Neural progenitor cell (in vitro differentiated cells): ENCODE measurements at regions not wholly inside any gene's neighbourhood (a gene's known extent, or its start where the extent isn't known, plus 50 kb on each side); places are given as distances from the start of the nearest gene placed in this dataset.
"Not testable (repeated sequence)": the region's sequence is repeated elsewhere in the genome, so short reads cannot be mapped to it uniquely, and the experiment has no call there.

Source experiments
- DNase-seq: peaks from one replicate; pipeline ENCODE4 v3.0.0-alpha.2; 2016; ENCODE audit warnings: low spot score
- H2AFZ ChIP-seq: fragments of 200-600 bp; sonication (generic); replicated peaks from 2 replicates; pipeline ENCODE4 v1.6.1; 2016; ENCODE audit warnings: antibody characterized with exemption
- H3F3A ChIP-seq: fragments of 200-600 bp; sonication (generic); 2 replicates; pipeline ENCODE4 v1.6.1; 2016; ENCODE audit warnings: antibody characterized with exemption, low read depth
- H3K27ac ChIP-seq: fragments of 200-600 bp; sonication (generic); 2 replicates; pipeline ENCODE4 v1.5.1; 2016; ENCODE audit warnings: mild to moderate bottlenecking
- H3K27me3 ChIP-seq: fragments of 200-600 bp; sonication (generic); 2 replicates; pipeline ENCODE4 v1.6.1; 2016; ENCODE audit warnings: mild to moderate bottlenecking, moderate library complexity
- H3K36me3 ChIP-seq: fragments of 200-600 bp; sonication (generic); 2 replicates; pipeline ENCODE4 v1.5.1; 2016
- H3K4me1 ChIP-seq: fragments of 200-600 bp; sonication (generic); 2 replicates; pipeline ENCODE4 v1.6.1; 2016; ENCODE audit warnings: mixed run types
- H3K4me2 ChIP-seq: fragments of 200-600 bp; sonication (generic); 2 replicates; pipeline ENCODE4 v1.6.1; 2016
- H3K4me3 ChIP-seq: fragments of 200-600 bp; sonication (generic); 2 replicates; pipeline ENCODE4 v1.5.1; 2016
- H3K79me2 ChIP-seq: fragments of 200-600 bp; sonication (generic); 2 replicates; pipeline ENCODE4 v1.6.1; 2016; ENCODE audit warnings: low read depth
- H3K9ac ChIP-seq: fragments of 200-600 bp; sonication (generic); 2 replicates; pipeline ENCODE4 v1.6.1; 2016
- H3K9me3 ChIP-seq: fragments of 200-600 bp; sonication (generic); 2 replicates; pipeline ENCODE4 v1.5.1; 2016; ENCODE audit warnings: low read depth
- H4K20me1 ChIP-seq: fragments of 200-600 bp; sonication (generic); 2 replicates; pipeline ENCODE4 v1.6.1; 2016; ENCODE audit warnings: low read depth
- H3K27ac Mint-ChIP-seq: 3 replicates; pipeline ENCODE4 v1.8.0; 2021; ENCODE audit warnings: mixed read lengths
- H3K27me3 Mint-ChIP-seq: 2 replicates; pipeline ENCODE4 v1.8.0; 2022; ENCODE audit warnings: low read depth, mild to moderate bottlenecking, inconsistent platforms, moderate library complexity, mixed read lengths; ENCODE audit not compliant: insufficient read depth
- H3K36me3 Mint-ChIP-seq: 3 replicates; pipeline ENCODE4 v1.8.0; 2021; ENCODE audit warnings: mixed read lengths
- H3K4me1 Mint-ChIP-seq: 3 replicates; pipeline ENCODE4 v1.8.0; 2021; ENCODE audit warnings: mixed read lengths
- H3K4me3 Mint-ChIP-seq: 3 replicates; pipeline ENCODE4 v1.8.0; 2021; ENCODE audit warnings: mild to moderate bottlenecking, moderate library complexity, mixed read lengths
- H3K9me3 Mint-ChIP-seq: 3 replicates; pipeline ENCODE4 v1.8.0; 2020; ENCODE audit warnings: mixed read lengths
- TF ChIP-seq, protein P1 (sequence below): fragments of 200-600 bp; sonication (generic); IDR thresholded peaks from 2 replicates; pipeline ENCODE4 v1.5.1; 2017; ENCODE audit warnings: antibody characterized with exemption, mild to moderate bottlenecking

DNA sequence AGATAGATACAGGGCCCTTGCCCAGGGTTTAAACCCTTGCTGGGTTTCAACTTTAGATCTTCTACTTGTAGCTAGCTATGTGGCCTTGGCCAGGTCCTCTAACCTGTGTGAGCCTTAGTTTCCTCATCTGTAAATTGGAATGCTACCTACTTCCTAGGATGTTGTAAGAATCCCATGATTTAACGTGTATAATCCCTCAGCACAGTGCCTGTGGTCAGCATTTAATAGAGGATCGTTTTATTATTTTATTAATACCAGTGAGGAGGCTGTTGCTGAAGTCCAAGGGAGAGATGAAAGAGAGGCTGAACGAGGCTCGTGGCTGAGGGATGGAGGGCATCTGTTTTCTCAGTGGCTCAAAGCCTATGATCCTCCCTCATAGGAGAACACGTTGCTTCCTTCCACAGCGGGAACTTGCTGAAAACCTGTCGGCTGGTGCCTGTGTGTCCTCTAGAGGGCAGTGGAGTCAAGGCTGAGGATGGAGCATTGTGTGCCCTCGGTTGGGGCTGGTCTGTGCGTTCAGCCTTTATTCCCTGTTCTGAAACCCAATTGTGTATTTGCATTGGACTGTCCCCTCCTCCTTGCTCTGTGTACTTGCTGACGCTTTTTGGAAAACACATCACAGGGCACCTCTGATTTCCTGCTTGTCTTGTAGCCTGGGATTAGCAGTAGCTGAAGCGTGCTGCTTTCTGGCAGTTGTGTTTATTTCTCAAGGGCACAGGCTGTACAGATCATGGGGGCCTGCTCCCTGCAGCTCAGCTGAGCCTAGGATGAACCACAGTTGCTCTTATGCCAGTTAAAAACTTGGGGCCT, 104.3 kb downstream of the PROP1 start:
- H3K4me3 Mint-ChIP-seq, H3K9me3 ChIP-seq, H3K27ac ChIP-seq, H3K4me1 Mint-ChIP-seq, H3K4me3 ChIP-seq, H4K20me1 ChIP-seq, H3K27me3 Mint-ChIP-seq, H3K9me3 Mint-ChIP-seq, H3K9ac ChIP-seq, H3K36me3 Mint-ChIP-seq, H3K27me3 ChIP-seq, H3K4me2 ChIP-seq, DNase-seq, H3K79me2 ChIP-seq, H3K36me3 ChIP-seq, H3K4me1 ChIP-seq, H3K27ac Mint-ChIP-seq, H3F3A ChIP-seq, H2AFZ ChIP-seq: not testable (repeated sequence)
- TF ChIP-seq, protein P1, sequence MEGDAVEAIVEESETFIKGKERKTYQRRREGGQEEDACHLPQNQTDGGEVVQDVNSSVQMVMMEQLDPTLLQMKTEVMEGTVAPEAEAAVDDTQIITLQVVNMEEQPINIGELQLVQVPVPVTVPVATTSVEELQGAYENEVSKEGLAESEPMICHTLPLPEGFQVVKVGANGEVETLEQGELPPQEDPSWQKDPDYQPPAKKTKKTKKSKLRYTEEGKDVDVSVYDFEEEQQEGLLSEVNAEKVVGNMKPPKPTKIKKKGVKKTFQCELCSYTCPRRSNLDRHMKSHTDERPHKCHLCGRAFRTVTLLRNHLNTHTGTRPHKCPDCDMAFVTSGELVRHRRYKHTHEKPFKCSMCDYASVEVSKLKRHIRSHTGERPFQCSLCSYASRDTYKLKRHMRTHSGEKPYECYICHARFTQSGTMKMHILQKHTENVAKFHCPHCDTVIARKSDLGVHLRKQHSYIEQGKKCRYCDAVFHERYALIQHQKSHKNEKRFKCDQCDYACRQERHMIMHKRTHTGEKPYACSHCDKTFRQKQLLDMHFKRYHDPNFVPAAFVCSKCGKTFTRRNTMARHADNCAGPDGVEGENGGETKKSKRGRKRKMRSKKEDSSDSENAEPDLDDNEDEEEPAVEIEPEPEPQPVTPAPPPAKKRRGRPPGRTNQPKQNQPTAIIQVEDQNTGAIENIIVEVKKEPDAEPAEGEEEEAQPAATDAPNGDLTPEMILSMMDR: peak; percentile 40

DNA sequence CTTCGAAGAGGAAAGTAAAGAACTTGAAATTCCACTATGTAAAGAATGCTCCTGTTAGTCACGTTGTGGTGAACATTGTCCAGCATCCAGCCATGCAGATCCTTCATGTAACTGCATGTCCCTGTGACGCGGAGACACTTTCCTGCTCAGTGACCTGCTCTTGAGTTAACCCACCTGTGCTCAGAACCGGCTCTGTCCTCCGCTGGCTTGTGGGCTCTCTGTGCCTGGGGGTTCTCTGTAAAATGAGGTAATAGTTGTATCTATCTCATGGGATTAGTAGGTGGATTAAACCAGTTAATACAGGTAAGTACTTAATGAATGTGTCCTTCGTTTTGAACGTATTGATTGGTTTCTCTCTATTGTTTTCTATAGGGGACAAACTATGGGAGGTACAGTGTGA, 100.6 kb upstream of the FAM153A start:
- not testable (repeated sequence) for DNase-seq, H3K27me3 Mint-ChIP-seq, H3K36me3 ChIP-seq, H3K36me3 Mint-ChIP-seq, H2AFZ ChIP-seq, H3K79me2 ChIP-seq, H3K9ac ChIP-seq, H3K27ac ChIP-seq, H3K9me3 ChIP-seq, H3K4me3 Mint-ChIP-seq, H3K4me2 ChIP-seq, H3K4me3 ChIP-seq, H3K4me1 ChIP-seq, H3F3A ChIP-seq, H3K27ac Mint-ChIP-seq, H3K9me3 Mint-ChIP-seq, H3K4me1 Mint-ChIP-seq, H3K27me3 ChIP-seq, H4K20me1 ChIP-seq

GRCh38 chr5:177875900-177876238, 93.2 kb upstream of the FAM153A start:
- not testable (repeated sequence) for H3K79me2 ChIP-seq, H3K4me1 ChIP-seq, H3K36me3 Mint-ChIP-seq, H3K4me1 Mint-ChIP-seq, H3K27me3 Mint-ChIP-seq, H3F3A ChIP-seq, H3K9me3 Mint-ChIP-seq, H3K27ac ChIP-seq, H3K9ac ChIP-seq, H3K27me3 ChIP-seq, H2AFZ ChIP-seq, H3K27ac Mint-ChIP-seq, H3K36me3 ChIP-seq, H3K9me3 ChIP-seq, DNase-seq, H4K20me1 ChIP-seq
- peak overlapping the region; percentile 58 for H3K4me2 ChIP-seq
- H3K4me3 Mint-ChIP-seq: peak overlapping the region; percentile 89
- H3K4me3 ChIP-seq: peak overlapping the region; percentile 43

GRCh38 chr5:177875013-177875899, 92.6 kb upstream of the FAM153A start:
- H4K20me1 ChIP-seq, H3K27ac ChIP-seq, H3K4me3 Mint-ChIP-seq, H3K9me3 ChIP-seq, H3K36me3 ChIP-seq, H3F3A ChIP-seq, H3K4me1 Mint-ChIP-seq, H3K27ac Mint-ChIP-seq, H3K27me3 ChIP-seq, H3K9ac ChIP-seq, H3K79me2 ChIP-seq, H3K36me3 Mint-ChIP-seq, H3K27me3 Mint-ChIP-seq, H2AFZ ChIP-seq, DNase-seq, H3K4me1 ChIP-seq, H3K9me3 Mint-ChIP-seq: not testable (repeated sequence)
- Histone ChIP-seq H3K4me3 (peak overlapping the region; percentile 33), H3K4me2 (peak overlapping the region; percentile 66)

DNA sequence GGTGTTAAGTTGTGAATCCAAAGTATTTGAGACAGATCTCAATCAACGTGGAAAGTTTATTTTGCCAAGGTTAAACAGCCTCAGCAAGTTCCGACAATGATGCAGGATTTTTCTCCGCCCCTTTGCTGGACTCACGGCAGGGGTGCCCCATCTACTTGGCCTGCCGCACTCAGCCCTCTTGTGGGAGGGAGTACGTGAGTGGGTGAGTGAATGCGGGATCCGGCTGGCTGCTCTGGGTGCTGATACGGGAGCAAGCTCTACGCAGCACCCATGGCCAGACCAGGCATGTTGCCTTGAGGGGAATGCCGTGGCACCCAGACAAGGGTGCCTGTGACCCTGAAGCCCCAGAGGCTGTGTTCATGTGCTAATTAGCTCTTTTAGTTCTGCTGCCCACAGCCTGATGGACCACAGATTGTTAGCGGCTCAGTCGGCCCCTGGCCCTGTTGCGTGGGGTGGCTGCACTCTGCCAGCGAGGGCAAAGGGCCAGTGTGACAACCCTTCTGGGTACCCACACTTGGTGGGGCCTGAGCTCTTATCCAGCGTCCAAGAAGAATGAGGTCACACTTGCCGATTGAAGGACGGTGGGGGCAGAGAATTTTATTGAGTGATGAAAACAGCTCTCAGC, 81.2 kb upstream of the FAM153A start:
- H3K9ac ChIP-seq, H3K79me2 ChIP-seq, H3K4me1 ChIP-seq, DNase-seq, H3K27ac ChIP-seq, H3K27ac Mint-ChIP-seq, H3K27me3 Mint-ChIP-seq, H3K36me3 Mint-ChIP-seq, H3K27me3 ChIP-seq, H3K9me3 Mint-ChIP-seq, H3K36me3 ChIP-seq, H3F3A ChIP-seq, H3K4me1 Mint-ChIP-seq, H3K4me3 Mint-ChIP-seq, H3K9me3 ChIP-seq, H2AFZ ChIP-seq, H3K4me2 ChIP-seq, H4K20me1 ChIP-seq, H3K4me3 ChIP-seq: not testable (repeated sequence)

DNA sequence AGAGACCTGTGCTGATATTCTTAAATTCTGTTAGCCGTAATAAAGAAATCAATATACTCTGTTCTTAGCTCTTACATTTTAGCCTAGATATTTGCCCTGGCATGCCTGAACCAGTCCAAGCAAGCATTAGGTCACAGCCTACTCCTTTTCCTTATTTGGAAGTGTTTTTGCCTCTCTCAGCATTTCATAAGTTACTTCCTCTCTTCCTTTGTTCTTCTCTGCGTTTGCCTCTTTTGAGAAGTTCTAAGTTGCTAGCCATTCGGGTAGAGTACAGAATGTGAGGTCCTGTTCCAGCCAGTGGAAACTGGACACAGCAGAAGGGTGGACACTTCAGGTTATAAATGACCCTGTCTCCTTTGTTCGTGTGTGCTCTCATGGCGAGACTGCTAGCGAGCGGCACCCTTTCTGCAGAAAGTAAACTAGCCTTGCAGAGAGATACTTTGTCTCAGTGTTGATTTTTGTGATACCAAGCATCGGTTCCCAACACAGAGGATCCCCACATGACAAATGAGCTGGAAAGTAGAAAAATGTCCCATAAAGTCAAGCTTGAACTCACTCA, 75.0 kb upstream of the FAM153A start:
- not testable (repeated sequence) for H3K27ac ChIP-seq, H3K36me3 ChIP-seq, H2AFZ ChIP-seq, H3K79me2 ChIP-seq, H3K9me3 Mint-ChIP-seq, H3K27me3 Mint-ChIP-seq, H3K9ac ChIP-seq, H3K9me3 ChIP-seq, H3F3A ChIP-seq, H3K4me2 ChIP-seq, H3K4me1 Mint-ChIP-seq, H4K20me1 ChIP-seq, H3K36me3 Mint-ChIP-seq, H3K4me3 Mint-ChIP-seq, H3K4me3 ChIP-seq, DNase-seq, H3K4me1 ChIP-seq, H3K27ac Mint-ChIP-seq, H3K27me3 ChIP-seq

DNA sequence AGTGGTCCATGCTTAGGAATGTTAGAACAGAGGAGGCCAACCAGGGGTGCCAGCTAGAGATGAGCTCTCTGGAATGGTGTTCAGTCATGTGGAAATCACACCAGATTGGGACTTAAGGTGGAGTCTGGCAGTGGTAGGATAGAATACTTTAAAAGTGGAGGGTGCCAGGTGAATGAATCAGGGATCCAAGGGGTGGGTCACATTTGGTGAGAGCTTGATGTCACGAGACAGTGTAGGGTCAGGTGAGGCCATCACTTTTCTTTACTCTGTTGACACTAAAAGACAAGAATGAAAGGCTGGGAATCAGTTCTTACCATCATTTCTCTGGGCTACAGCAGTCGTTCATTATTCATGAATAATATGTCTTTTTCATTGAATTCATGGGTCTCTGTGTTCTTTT, 73.8 kb upstream of the FAM153A start:
- not testable (repeated sequence) for H3K9me3 Mint-ChIP-seq, H3K4me1 Mint-ChIP-seq, H2AFZ ChIP-seq, H3K9me3 ChIP-seq, H4K20me1 ChIP-seq, H3K9ac ChIP-seq, H3K4me3 ChIP-seq, H3K27ac Mint-ChIP-seq, H3K4me3 Mint-ChIP-seq, H3K36me3 ChIP-seq, H3F3A ChIP-seq, H3K4me2 ChIP-seq, H3K27ac ChIP-seq, H3K4me1 ChIP-seq, H3K27me3 ChIP-seq, H3K27me3 Mint-ChIP-seq, DNase-seq, H3K79me2 ChIP-seq, H3K36me3 Mint-ChIP-seq
